ENCODE measurements at regions not wholly inside any gene's neighbourhood (a gene's known extent, or its start where the extent isn't known, plus 50 kb on each side); places are given as distances from the start of the nearest gene placed in this dataset.
"Not testable (repeated sequence)": the region's sequence is repeated elsewhere in the genome, so short reads cannot be mapped to it uniquely, and the experiment has no call there.

- no peaks in the 10 kb centered on the region for H3K4me1 Mint-ChIP-seq
- H3K4me3 Mint-ChIP-seq, result no peak overlapping the region
- no peaks in the 10 kb centered on the region for H3K27me3 Mint-ChIP-seq
- DNase-seq, result no peak
- ATAC-seq, result no peak
- peaks cover 5 to 43% of the 10 kb centered on the region in 2 donors for H3K9me3 Mint-ChIP-seq
- H3K27ac Mint-ChIP-seq, result peak overlapping the region in 1 of 2 donors; percentile 46
Measured at GRCh38 chr7:68821846-68822245, 776.4 kb upstream of the AUTS2 start.

GRCh38 chr7:68823996-68824780 lies 774.1 kb upstream of the AUTS2 start:
- no peaks in the 10 kb centered on the region for H3K27me3 Mint-ChIP-seq
- DNase-seq, result no peak
- H3K27ac Mint-ChIP-seq, result no peak overlapping the region
- ATAC-seq, result no peak
- no peak overlapping the region for H3K4me3 Mint-ChIP-seq
- H3K4me1 Mint-ChIP-seq, result no peaks in the 10 kb centered on the region
- peaks cover 0 to 30% of the 10 kb centered on the region in 2 donors for H3K9me3 Mint-ChIP-seq

GRCh38 chr7:68828575-68828974 lies 769.7 kb upstream of the AUTS2 start:
- Mint-ChIP-seq H3K27ac (no peak overlapping the region), H3K4me3 (no peak overlapping the region), H3K4me1 (no peaks in the 10 kb centered on the region), H3K27me3 (no peaks in the 10 kb centered on the region), H3K9me3 (peaks cover 6 to 33% of the 10 kb centered on the region in 2 donors)
- DNase-seq, result no peak
- no peak for ATAC-seq

GRCh38 chr7:68833422-68833821 lies 764.9 kb upstream of the AUTS2 start:
- ATAC-seq (no peak), DNase-seq (no peak)
- H3K4me1 Mint-ChIP-seq, result no peaks in the 10 kb centered on the region
- H3K27ac Mint-ChIP-seq, result no peak overlapping the region
- H3K4me3 Mint-ChIP-seq, result no peak overlapping the region
- H3K27me3 Mint-ChIP-seq, result no peaks in the 10 kb centered on the region
- peaks cover 11 to 21% of the 10 kb centered on the region in 2 donors for H3K9me3 Mint-ChIP-seq

- no peaks in the 10 kb centered on the region for H3K27me3 Mint-ChIP-seq
- peaks cover 9 to 10% of the 10 kb centered on the region in 2 donors for H3K9me3 Mint-ChIP-seq
- H3K4me3 Mint-ChIP-seq, result no peak overlapping the region
- ATAC-seq (no peak), DNase-seq (no peak)
- no peak overlapping the region for H3K27ac Mint-ChIP-seq
- H3K4me1 Mint-ChIP-seq, result no peaks in the 10 kb centered on the region
Measured at GRCh38 chr7:68839014-68839413, 759.3 kb upstream of the AUTS2 start.

- Mint-ChIP-seq H3K9me3 (peaks cover 9 to 18% of the 10 kb centered on the region in 2 donors), H3K27me3 (no peaks in the 10 kb centered on the region), H3K4me3 (no peak overlapping the region), H3K4me1 (no peaks in the 10 kb centered on the region), H3K27ac (no peak overlapping the region)
- DNase-seq, result no peak
- no peak for ATAC-seq
Measured at GRCh38 chr7:68840991-68841390, 757.3 kb upstream of the AUTS2 start.

GRCh38 chr7:68843985-68844384 lies 754.3 kb upstream of the AUTS2 start:
- not testable (repeated sequence) for H3K27ac Mint-ChIP-seq, ATAC-seq, H3K4me1 Mint-ChIP-seq, H3K4me3 Mint-ChIP-seq, DNase-seq, H3K27me3 Mint-ChIP-seq
- peaks cover 4 to 17% of the 10 kb centered on the region in 2 donors for H3K9me3 Mint-ChIP-seq

- Mint-ChIP-seq H3K4me3 (no peak overlapping the region), H3K4me1 (no peaks in the 10 kb centered on the region), H3K27ac (no peak overlapping the region), H3K27me3 (no peaks in the 10 kb centered on the region), H3K9me3 (peaks cover 0 to 17% of the 10 kb centered on the region in 2 donors)
- ATAC-seq, result no peak
- DNase-seq, result no peak
Measured at GRCh38 chr7:68846811-68847325, 751.4 kb upstream of the AUTS2 start.

GRCh38 chr7:68853254-68853653 lies 745.0 kb upstream of the AUTS2 start:
- no peaks in the 10 kb centered on the region for H3K27me3 Mint-ChIP-seq
- no peak for ATAC-seq
- no peak overlapping the region for H3K4me3 Mint-ChIP-seq
- no peak for DNase-seq
- peaks cover 0 to 13% of the 10 kb centered on the region in 2 donors for H3K9me3 Mint-ChIP-seq
- no peak overlapping the region for H3K27ac Mint-ChIP-seq
- no peaks in the 10 kb centered on the region for H3K4me1 Mint-ChIP-seq

GRCh38 chr7:68857571-68857970 lies 740.7 kb upstream of the AUTS2 start:
- Mint-ChIP-seq H3K27ac (no peak overlapping the region), H3K27me3 (no peaks in the 10 kb centered on the region), H3K4me1 (no peaks in the 10 kb centered on the region), H3K9me3 (peaks cover 4 to 18% of the 10 kb centered on the region in 2 donors), H3K4me3 (no peak overlapping the region)
- no peak for ATAC-seq
- DNase-seq, result no peak

- no peak for ATAC-seq
Measured at GRCh38 chr7:68858497-68858896, 739.8 kb upstream of the AUTS2 start.

GRCh38 chr7:68861171-68861570 lies 737.1 kb upstream of the AUTS2 start:
- Mint-ChIP-seq H3K27me3 (no peaks in the 10 kb centered on the region), H3K9me3 (peaks cover 5% of the 10 kb centered on the region in 2 donors), H3K4me1 (no peaks in the 10 kb centered on the region), H3K27ac (no peak overlapping the region), H3K4me3 (no peak overlapping the region)
- no peak for DNase-seq
- no peak for ATAC-seq

More at GRCh38 chr7:68858497-68858896, 739.8 kb upstream of the AUTS2 start:
- DNase-seq, result no peak
- no peak overlapping the region for H3K4me3 Mint-ChIP-seq
- H3K4me1 Mint-ChIP-seq, result no peaks in the 10 kb centered on the region
- peaks cover 5 to 18% of the 10 kb centered on the region in 2 donors for H3K9me3 Mint-ChIP-seq
- H3K27me3 Mint-ChIP-seq, result no peaks in the 10 kb centered on the region
- H3K27ac Mint-ChIP-seq, result no peak overlapping the region

- ATAC-seq, result no peak
- no peak overlapping the region for H3K4me3 Mint-ChIP-seq
Measured at GRCh38 chr7:68862261-68862660, 736.0 kb upstream of the AUTS2 start.

GRCh38 chr7:68862736-68863135 lies 735.5 kb upstream of the AUTS2 start:
- Mint-ChIP-seq H3K27me3 (no peaks in the 10 kb centered on the region), H3K9me3 (peaks cover 10 to 11% of the 10 kb centered on the region in 2 donors), H3K4me1 (no peaks in the 10 kb centered on the region), H3K27ac (no peak overlapping the region), H3K4me3 (no peak overlapping the region)
- ATAC-seq (no peak), DNase-seq (no peak)

More at GRCh38 chr7:68862261-68862660, 736.0 kb upstream of the AUTS2 start:
- H3K9me3 Mint-ChIP-seq, result peaks cover 10 to 11% of the 10 kb centered on the region in 2 donors
- no peak overlapping the region for H3K27ac Mint-ChIP-seq
- no peaks in the 10 kb centered on the region for H3K4me1 Mint-ChIP-seq
- H3K27me3 Mint-ChIP-seq, result no peaks in the 10 kb centered on the region
- no peak for DNase-seq

GRCh38 chr7:68865351-68866199 lies 732.7 kb upstream of the AUTS2 start:
- Mint-ChIP-seq H3K4me1 (no peaks in the 10 kb centered on the region), H3K9me3 (peaks cover 23 to 25% of the 10 kb centered on the region in 2 donors), H3K27ac (no peak overlapping the region), H3K4me3 (no peak overlapping the region), H3K27me3 (no peaks in the 10 kb centered on the region)
- ATAC-seq (no peak), DNase-seq (no peak)

GRCh38 chr7:68866200-68866570 lies 732.1 kb upstream of the AUTS2 start:
- DNase-seq (no peak), ATAC-seq (no peak)
- Mint-ChIP-seq H3K27me3 (no peaks in the 10 kb centered on the region), H3K4me3 (no peak overlapping the region), H3K9me3 (peaks cover 25 to 27% of the 10 kb centered on the region in 2 donors), H3K27ac (no peak overlapping the region), H3K4me1 (no peaks in the 10 kb centered on the region)

All from stimulated activated naive CD8-positive, alpha-beta T cell treated with anti-CD3 and anti-CD28 coated beads, Interleukin-15, amount 100 ng/mL, for 72 hours (primary cell).